GM04504 (cell line): ENCODE measurements at regions not wholly inside any gene's neighbourhood (a gene's known extent, or its start where the extent isn't known, plus 50 kb on each side); places are given as distances from the start of the nearest gene placed in this dataset.
"Not testable (repeated sequence)": the region's sequence is repeated elsewhere in the genome, so short reads cannot be mapped to it uniquely, and the experiment has no call there.

Source experiments
- DNase-seq: peaks from one replicate; pipeline ENCODE4 v3.0.0-alpha.2; 2012; ENCODE audit warnings: low read depth

DNA sequence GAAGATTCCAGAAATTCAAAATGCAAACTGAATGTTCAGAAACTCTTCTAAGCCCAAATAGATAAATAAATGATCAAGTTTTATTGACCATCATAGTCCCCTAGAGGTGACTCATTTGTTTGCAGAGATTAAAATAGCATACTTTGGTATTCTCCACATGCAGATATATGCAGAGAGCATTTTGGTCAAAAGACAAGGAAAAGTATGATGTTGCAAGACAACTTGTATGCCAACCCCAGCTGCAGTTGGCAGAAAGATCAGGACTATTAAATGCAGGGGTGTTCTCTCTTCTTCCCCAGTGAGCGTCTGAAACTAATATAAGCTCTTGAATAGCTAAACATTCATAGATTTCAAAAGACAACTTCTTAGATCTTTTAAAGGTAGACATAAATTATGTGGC is 404.9 kb downstream of the LTN1 start:
- peak; percentile 31 for DNase-seq

DNA sequence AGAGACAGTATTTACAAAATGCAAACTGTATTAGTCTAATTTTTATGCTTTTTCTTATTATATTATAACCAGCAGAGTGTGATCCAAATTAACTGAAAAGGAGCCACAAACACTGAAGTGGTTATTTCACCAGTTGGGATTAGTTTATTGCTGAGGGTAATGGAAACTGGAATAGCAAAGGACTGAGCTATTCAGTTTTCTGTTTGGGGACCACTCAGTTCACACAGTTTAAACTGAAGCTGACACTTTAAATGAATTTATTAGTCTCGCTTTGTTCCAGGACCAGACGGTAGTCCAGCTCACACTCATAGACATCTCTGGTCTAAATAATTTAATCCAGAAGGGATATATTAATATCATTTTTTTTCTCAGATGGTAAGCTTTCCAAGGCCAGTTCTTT is 410.7 kb downstream of the LTN1 start:
- DNase-seq: no peak

DNA sequence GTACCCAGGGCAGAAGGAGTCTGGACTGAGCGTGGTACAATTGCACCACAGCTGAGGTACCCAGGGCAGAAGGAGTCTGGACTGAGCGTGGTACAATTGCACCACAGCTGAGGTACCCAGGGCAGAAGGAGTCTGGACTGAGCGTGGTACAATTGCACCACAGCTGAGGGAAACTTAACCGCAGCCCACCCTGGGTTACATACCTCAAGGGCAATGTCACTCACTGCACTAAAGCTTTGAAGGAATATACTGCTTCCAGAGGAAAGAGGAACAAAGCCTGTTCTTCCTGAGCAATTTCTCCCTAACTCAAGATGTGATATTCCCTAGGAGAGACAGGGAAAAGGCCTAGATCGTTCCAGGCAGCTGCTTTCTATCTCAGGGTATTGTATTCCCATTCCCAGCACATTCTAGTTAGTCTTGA is 411.4 kb downstream of the LTN1 start:
- DNase-seq: peak; percentile 15

DNA sequence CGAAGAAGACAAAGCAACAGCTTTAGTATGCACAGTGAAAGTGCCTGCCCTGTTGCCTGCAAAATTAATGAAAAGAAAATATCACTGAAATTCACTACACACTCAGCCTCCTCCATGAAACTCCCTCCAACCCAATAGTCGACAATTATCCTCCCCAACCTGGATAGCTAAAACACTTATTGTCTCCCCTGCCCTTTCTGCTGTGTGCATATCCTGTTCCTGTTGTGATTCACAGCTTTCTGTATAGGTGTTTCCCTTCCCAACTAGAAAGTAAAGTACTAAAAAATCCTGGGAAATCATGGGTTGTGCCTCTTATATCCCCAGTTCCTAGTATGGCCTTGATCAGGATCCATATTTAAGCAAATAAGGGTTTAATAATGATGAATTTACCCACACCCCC is 412.1 kb downstream of the LTN1 start:
- no peak for DNase-seq

DNA sequence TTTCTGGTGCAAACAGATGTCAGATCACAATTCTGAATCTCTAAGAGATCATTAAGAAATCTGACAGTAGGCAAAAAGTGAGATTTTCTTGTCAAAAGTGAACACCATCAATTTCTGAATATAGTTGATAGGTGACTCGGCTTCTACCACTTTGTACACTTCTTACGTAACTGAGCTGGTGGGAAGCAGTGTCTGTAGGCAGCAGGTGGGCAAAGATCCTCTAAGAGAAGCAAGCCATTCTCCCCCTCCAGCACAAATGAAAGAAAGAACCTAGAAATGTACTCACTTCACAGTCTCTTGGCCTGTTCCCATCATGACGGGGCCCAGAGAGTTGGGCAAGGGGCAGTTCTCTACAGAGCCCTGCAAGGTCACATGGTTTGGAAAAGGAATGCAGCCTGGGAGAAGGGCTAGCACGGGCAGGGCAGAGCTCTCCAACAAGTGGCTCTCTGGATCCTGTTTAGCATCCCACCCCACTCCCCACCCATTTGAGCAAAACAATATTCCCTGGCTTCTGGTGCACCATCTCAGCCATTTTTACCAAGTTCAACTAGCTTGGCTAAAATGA is 412.6 kb downstream of the LTN1 start:
- DNase-seq: no peak

DNA sequence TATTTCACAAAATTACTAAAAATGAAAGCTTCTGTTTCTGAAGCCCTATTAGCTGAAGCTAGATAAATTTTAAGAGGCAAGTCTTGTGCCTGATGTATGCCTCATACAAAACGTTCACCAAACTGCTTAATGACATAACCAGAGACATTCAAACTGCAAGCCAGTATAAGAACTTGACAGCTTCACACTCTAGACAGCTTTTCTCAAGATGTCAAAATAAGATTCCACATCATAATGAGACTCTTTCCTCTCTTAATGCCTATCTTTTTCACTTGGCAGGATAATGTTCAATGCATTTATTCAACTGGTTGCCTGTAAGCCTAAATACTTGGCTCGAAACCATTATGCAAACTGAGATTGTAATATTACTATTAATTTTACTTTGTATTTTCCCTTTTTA is 424.0 kb downstream of the LTN1 start:
- DNase-seq: no peak

DNA sequence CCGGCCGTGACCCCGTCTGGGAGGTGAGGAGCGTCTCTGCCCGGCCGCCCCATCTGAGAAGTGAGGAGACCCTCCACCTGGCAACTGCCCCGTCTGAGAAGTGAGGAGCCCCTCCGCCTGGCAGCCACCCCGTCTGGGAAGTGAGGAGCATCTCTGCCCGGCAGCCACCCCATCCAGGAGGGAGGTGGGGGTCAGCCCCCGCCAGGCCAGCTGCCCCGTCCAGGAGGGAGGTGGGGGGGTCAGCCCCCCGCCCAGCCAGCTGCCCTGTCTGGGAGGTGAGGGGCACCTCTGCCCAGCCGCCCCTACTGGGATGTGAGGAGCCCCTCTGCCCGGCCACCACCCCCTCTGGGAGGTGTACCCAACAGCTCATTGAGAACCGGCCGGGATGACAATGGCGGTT is 428.7 kb downstream of the LTN1 start:
- DNase-seq: not testable (repeated sequence)

DNA sequence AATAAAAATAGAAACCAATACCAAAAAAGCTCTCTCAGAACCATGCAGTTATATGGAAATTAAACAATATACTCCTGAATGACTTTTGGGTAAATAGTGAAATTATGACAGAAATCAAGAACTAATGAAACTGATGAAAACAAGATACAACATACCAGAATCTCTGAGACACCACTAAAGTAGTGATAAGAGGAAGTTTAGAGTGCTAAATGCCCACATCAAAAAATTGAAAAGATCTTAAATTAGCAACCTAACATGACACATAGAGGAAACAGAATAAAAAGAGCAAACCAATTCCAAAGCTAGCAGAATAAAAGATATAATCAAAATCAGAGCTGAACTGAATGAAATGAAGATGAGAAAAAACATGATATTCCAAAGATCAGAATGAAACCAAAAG is 430.9 kb downstream of the LTN1 start:
- no peak for DNase-seq

DNA sequence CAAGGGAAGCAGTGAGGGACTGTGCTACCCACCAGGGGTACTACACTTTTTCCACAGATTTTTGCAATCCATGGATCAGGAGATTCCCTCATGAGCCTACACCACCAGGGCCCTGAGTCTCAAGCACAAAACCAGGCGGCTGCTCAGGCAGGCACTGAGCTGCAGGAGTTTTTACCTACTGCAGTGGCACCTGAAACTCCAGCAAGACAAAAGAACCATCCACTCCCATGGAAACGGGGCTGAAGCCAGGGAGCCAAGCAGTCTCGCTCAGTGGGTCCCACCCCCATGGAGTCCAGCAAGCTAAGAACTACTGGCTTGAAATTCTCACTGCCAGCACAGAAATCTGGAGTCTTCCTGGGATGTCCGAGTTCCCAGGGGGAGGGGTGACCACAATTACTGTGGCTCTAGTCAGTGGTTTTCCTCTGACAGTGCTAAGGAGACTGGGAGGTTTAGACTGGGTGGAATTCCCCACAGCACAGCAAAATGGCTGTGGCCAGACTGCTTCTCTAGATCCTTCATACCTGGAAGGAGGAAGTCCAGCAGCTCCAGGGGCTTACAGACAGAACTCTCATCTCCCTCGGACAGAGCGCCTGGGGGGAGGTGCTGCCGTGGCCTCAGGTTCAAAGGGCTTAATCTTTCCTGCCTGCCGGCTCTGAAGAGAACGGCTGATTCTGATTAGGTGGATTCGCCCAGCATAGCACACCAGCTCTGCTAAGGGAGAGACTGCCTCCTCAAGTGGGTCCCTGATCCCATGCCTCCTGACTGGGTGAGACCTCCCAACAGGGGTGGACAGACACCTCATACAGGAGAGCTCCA is 437.8 kb downstream of the LTN1 start:
- no peak for DNase-seq

DNA sequence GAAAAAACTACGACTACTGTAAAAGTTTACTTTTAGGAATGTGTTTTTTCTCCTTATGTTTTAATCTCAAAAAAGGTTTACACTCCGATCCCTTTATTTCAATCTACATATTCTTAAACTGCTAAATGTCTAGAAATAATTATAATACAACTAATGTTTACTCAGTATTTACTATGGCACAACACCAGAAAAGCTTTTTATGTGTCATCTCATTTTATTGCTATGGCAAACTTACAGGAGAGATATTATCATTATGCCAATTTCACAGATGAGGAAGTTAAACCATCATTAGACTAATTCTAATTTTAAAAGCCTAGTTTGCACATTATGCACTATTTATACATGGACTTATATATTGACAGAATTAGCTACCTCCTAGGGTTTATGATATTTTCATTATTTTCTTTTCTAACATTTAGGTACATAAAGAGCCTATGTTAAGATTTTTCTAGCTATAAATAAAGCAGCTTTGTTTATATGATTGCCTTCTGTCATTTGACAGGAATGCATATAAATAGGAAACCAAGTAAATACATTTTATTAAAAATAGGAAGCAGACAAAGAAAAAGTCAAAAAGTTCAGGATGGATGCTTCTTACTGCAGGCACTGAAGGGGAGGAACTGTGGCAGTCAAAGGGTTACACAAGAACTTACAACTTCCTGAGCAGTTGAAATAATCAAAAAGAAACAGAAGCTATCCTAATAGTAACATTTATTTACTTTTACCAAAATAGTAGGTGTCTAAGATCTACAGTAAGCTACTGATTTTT is 442.4 kb downstream of the LTN1 start:
- DNase-seq: no peak

DNA sequence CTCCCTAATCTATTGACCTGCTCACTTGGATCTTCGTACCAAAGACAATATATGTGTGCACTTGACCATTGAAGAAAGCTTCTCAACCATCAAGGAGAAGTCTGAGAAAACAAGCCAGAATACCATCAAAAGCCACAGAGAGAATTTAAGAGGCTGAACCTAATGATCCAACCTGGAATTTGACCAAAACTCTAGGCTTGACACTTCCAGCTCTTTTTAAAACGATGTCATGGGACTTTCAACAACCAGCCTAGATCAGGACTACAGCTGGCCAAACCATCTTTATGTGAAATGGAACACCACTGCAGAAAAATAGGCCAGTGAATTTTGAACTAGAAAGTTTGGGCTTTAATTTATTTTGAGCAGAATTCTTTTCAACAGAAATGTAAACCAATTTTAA is 444.4 kb downstream of the LTN1 start:
- no peak for DNase-seq

DNA sequence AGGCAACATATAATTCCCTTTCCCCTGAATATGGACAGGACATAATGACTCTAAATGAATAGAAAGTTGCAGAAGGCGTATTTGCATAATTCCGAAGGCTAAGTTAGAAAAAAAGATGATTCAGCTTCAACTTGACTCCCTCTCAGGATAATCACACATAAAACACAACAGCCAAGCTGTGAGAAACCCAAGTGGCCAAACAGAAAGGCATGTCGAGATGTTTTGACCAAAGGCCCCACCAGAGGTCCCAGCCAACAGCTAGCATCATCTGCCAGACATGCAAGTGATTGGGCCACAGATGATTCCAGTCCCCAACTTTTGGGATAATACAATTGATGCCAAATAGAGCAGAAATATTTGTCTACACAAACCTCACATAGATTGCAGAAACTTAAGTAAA is 444.9 kb downstream of the LTN1 start:
- DNase-seq: no peak

DNA sequence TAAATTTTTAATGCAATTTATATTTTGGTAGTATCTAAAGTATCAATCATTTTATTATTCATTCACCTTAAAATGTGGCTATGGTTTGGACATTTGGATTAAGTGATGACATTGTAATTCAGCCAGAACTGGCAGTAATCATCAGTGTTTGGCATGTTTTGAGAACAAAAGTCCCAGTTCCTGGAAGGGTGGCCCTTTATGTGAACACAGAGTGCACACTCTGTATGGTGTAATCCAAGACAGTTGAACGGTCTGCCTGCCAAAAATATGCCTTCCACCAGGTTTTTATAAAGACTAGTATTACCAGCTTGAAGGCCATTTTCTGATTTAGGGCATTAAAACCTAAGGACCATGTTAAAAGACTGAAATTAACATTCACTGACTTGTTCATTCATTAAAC is 448.7 kb downstream of the LTN1 start:
- no peak for DNase-seq

DNA sequence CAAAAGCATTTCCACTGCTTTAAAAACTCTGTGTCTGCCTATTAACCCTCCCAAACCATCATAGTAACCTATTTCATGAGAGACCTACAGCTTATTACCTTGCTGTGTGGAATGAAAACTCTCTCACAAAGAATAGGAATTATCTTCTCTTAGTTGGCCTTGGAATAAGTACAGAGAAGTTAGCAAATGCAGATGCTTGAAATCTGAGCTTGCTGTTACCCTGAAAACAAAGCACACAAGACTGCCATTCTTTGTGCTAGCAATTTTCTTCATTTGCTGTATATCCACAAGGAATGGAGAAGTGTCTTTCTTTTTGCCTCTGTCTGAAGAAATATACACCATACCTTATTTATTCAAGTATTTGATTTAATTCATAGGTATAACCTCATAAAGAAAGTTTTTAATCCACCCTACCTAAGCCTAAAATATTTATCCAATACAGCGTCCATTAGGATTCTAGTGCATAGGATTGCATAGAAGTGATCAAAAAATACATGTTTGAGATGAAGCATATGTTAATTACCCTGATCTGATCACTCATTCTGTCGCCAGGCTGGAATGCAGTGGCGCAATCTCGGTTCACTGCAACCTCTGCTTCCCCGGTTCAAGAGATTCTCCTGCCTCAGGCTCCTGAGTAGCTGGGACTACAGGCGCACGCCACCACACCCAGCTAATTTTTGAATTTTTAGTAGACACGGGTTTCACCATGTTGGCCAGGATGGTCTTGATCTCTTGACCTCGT is 451.1 kb downstream of the LTN1 start:
- no peak for DNase-seq

DNA sequence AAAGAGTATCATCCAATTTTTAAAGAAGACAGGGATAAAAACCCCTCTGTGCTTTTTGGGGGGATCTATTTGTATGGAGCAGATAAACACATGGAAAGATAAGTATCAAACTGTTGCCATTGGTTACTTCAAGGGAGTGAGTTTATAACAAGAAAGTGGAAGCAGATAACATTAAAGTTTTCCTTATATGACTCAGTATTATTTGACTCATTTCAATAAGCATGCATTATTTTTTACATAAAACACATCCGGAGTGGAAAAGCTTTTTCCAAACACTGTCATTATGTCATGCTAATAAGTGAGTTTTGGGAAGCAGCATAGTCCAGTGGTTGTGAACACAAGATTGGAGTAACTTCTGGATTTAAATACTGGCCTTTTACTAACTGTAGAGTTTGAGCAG is 452.2 kb downstream of the LTN1 start:
- DNase-seq: no peak

DNA sequence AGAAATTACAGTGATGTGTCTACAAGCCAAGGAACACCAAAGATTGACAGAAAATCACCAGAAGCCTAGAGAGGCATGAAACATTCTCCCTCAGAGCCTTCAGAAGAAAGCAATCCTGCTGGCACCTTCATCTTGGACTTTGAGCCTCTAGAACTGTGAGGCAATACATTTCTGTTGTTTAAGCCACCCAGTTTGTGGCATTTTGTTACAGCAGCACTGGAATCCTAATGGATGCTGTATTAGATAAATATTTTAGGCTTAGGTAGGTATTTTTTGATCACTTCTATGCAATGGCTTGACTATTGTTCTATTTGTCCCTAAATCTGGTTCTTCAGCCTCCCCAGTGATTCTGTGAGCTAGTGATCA is 453.1 kb downstream of the LTN1 start:
- no peak for DNase-seq

DNA sequence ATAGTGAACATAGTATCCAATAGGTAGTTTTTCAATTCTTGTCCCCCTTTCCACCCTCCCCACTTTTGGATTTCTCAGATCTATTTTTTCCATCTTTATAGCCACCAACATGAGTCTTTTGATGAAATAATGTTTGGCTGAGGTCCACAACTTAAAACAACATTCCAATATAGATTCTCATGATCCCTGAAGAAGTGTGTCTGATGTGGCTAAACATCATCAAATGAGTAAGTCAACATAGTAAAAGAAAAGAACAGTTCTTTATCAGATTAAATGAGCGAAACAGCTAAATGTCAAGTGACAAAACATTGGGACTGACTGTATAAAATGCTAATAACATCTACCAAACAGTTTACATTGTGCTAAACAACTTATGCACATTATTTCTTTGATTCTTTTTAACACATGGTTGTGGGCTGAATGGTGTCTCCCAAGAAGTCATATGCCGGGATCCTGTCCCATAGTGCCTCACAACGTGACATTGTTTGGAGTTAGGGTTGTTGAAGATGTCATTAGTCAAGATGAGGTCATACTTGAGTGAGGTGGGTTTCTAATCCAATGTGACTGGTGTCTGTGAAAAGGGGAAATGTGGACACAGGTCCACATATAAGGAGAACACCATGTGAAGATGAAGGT is 453.6 kb downstream of the LTN1 start:
- no peak for DNase-seq

DNA sequence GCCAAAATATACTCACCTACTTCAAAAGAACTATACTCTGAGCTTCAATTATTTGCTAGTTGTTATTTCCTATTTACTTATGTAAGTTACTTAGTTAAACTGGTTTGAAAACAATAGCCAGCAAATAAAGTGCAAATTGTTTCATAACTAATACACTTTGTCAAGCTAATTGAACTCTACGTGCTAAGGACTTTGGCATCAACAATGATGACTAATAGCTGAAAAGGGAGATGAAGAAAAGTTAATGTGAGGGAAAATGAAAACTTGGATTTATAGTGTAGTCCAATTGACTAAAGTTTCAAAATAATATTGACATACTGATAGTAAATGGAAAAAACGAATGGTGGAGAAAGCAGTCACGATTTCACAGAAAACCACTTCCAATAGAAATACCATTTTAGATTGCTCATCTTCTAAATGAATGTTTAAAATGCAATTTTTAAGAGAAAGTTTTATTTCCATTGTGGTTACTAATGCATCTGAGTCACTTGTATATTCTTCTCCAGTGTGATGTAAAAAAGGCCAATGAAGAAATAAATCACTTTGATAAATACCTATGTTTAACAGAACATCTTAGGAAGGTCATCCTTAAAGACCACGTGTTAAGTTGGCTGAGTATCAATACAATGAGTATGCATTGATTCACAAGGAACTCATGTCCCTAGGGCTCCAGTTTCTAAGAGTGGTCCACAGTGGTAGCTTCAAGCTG is 455.2 kb downstream of the LTN1 start:
- DNase-seq: peak; percentile 87

DNA sequence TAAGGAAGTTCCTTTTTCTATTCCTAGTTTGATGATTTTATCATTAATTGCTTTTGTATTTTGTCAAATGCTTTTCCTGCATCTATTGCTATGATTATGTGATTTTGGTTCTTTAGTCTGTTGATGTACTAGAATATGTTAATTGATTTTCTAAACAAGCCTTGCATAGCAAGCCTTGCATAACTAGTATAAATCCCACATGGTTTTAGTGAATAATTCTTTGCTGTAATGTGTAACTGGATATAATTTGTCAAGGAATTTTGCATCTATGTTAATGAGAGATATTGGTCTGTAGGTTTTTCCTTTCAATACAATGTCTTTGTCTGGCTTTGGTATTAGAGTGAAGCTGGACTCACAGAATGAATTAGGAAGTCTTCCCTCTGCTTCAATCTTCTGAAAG is 460.2 kb downstream of the LTN1 start:
- DNase-seq: no peak

DNA sequence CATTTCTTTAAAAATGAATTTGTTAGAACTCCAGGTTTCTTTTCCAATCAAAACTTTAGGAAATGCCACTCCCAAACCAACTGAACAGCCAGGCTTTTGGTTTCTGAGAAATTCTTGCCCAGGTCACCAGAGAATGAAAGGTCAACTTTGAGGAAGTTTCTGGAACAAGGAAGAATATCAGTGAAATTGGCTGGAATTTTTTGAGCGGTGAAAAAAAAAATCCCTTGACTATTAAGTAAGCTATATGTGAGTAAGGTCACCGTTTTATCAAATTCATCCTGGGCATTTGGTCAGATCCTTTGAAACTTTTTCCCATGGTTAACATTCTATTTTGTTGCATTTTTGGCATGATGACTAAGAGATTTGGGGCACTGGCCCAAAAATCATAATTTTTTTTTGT is 469.3 kb downstream of the LTN1 start:
- DNase-seq: no peak

DNA sequence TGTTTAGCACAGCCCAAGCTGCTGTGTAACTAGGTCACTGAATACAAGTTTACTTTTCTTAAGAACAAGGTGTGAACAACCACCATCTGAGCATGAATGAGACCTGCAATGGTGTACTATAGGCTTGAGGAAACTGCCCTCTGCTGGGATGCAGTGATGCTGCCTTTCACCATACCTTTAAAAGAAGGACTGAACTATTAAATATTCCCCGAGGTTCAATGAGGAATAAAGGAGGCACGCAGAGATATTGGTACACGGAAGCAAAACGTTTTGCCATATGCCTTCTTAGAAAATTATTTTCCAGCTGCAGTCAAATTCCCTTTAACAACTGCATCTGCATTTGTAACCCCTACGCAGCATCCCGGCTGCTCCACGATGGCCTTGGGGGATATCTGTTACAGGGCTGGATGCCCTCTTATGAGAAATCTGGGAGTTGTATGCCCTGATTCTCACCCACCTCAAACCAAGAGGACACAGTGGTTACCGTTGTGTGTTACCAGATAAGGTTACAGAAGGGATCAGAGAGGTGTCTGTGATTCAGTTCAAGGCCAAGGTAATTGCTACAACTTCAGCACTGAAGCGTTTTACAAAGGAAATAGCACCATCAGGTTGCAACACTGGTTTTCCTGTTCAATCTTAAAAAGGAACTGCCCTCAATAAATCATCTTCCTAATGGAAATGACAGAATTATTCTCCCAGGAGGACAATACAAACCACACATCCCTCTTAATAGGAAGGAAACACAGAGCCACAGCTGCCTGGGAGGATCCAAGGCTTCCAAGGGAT is 470.5 kb downstream of the LTN1 start:
- DNase-seq: no peak
